Endothelial cell (in vitro differentiated cells): ENCODE measurements at regions not wholly inside any gene's neighbourhood (a gene's known extent, or its start where the extent isn't known, plus 50 kb on each side); places are given as distances from the start of the nearest gene placed in this dataset.

ENCODE experiments used
- DNase-seq: peaks from one replicate; pipeline ENCODE4 v3.0.0; 2021; ENCODE audit warnings: low spot score
- H3K27ac Mint-ChIP-seq: one replicate; pipeline ENCODE4 v1.8.0; 2021; ENCODE audit warnings: mixed read lengths, inconsistent platforms; ENCODE audit not compliant: unreplicated experiment
- H3K27me3 Mint-ChIP-seq: one replicate; pipeline ENCODE4 v1.8.0; 2021; ENCODE audit warnings: mild to moderate bottlenecking, moderate library complexity, mixed read lengths, inconsistent platforms; ENCODE audit not compliant: unreplicated experiment
- H3K36me3 Mint-ChIP-seq: one replicate; pipeline ENCODE4 v1.8.0; 2021; ENCODE audit warnings: mild to moderate bottlenecking, low read depth, mixed read lengths, inconsistent platforms; ENCODE audit not compliant: unreplicated experiment
- H3K4me1 Mint-ChIP-seq: one replicate; pipeline ENCODE4 v1.8.0; 2021; ENCODE audit warnings: mild to moderate bottlenecking, mixed read lengths, inconsistent platforms; ENCODE audit not compliant: unreplicated experiment
- H3K4me3 Mint-ChIP-seq: one replicate; pipeline ENCODE4 v1.8.0; 2021; ENCODE audit warnings: mild to moderate bottlenecking, mixed read lengths, inconsistent platforms; ENCODE audit not compliant: unreplicated experiment
- H3K9me3 Mint-ChIP-seq: one replicate; pipeline ENCODE4 v1.8.0; 2021; ENCODE audit warnings: mixed read lengths, inconsistent platforms; ENCODE audit not compliant: unreplicated experiment
- TF ChIP-seq, protein P1 (sequence below): fragments of 200-600 bp; sonication (generic); IDR thresholded peaks from one replicate; pipeline ENCODE4 v1.5.0; 2021; ENCODE audit warnings: antibody characterized with exemption; ENCODE audit not compliant: unreplicated experiment

DNA sequence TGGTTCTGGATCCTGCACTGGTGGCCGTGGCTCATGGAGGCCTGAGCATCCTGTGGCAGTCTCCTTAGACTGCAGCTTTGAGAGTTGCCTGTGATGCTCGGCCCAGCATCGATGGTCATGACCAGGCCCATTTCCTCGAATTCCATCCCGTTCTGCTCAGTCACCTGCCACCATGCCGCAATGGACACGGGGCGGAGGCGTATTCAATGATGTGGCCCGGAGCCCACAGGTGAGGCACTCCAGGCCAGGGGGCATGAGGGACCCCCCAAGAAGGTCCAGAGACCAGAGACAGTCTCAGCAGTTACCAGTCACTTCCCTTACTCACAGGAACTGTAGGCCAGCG lies 53.6 kb downstream of the SHANK2 start:
- Mint-ChIP-seq H3K27ac (no peak overlapping the region), H3K27me3 (no peaks in the 10 kb centered on the region), H3K9me3 (no peaks in the 10 kb centered on the region), H3K4me1 (no peaks in the 10 kb centered on the region), H3K36me3 (no peaks in the 10 kb centered on the region), H3K4me3 (no peak overlapping the region)
- TF ChIP-seq, protein P1, sequence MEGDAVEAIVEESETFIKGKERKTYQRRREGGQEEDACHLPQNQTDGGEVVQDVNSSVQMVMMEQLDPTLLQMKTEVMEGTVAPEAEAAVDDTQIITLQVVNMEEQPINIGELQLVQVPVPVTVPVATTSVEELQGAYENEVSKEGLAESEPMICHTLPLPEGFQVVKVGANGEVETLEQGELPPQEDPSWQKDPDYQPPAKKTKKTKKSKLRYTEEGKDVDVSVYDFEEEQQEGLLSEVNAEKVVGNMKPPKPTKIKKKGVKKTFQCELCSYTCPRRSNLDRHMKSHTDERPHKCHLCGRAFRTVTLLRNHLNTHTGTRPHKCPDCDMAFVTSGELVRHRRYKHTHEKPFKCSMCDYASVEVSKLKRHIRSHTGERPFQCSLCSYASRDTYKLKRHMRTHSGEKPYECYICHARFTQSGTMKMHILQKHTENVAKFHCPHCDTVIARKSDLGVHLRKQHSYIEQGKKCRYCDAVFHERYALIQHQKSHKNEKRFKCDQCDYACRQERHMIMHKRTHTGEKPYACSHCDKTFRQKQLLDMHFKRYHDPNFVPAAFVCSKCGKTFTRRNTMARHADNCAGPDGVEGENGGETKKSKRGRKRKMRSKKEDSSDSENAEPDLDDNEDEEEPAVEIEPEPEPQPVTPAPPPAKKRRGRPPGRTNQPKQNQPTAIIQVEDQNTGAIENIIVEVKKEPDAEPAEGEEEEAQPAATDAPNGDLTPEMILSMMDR = no peak
- no peak for DNase-seq

DNA sequence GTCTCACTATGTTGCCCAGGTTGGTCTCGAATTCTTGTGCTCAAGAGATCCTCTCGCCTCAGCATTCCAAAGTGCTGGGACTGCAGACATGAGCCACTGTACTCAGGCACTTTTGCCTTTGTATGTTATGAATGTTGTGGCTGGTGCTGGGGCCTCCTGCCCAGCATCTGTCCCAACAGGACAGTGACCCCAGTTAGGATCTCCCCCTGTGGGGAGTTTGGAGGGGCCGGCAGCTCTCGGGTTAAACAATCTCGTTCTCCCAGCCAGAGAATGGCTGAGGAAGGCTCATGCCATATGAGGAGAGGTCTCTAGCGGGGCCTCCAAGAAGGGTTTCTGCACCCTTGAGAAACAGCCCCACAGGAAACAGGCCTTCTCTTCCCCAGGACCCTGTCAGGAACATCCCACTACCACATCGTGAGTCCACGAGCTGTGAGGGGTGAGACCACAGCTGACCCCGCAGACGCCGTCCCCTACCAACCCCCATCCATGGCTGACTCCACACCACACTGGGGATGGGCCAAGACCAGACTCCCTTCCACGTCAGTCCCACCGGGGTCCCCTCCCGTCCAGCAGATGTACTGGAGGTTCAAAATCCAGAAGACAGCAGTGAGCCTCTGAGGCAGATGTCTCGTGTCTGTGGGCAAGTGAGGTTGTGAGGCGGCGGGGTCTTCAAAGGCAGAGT lies 54.1 kb downstream of the SHANK2 start:
- Mint-ChIP-seq H3K27me3 (peaks cover under 1% of the 10 kb centered on the region), H3K27ac (no peak overlapping the region)

DNA sequence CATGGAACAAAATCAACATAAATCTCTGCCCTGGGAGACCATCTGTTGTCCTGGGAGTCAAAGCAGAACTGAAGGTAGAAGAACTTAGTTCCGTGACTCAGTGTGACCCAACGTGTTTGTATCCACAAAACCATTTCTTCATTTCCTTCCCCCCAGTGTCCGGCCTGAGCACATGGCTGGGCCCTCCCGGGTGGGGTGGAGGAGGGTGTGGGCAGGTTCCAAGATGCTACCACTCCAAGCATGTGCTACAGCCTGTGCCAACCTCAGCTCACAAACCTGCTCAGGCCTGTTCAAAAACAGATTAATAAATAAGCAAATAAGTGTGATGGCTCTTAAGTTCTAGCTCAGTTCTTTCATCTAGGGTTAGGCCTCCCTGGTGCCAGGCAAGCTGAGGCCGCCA lies 55.3 kb downstream of the SHANK2 start:
- H3K27ac Mint-ChIP-seq = no peak overlapping the region
- no peak overlapping the region for H3K4me3 Mint-ChIP-seq
- H3K9me3 Mint-ChIP-seq = no peaks in the 10 kb centered on the region
- TF ChIP-seq, protein P1 = no peak
- no peaks in the 10 kb centered on the region for H3K4me1 Mint-ChIP-seq
- H3K27me3 Mint-ChIP-seq = peaks cover 4% of the 10 kb centered on the region
- no peak for DNase-seq
- no peaks in the 10 kb centered on the region for H3K36me3 Mint-ChIP-seq

More for the DNA sequence above, 54.1 kb downstream of the SHANK2 start:
- Mint-ChIP-seq H3K4me1 (no peaks in the 10 kb centered on the region), H3K36me3 (no peaks in the 10 kb centered on the region), H3K4me3 (no peak overlapping the region), H3K9me3 (no peaks in the 10 kb centered on the region)
- TF ChIP-seq, protein P1 = no peak
- no peak for DNase-seq

DNA sequence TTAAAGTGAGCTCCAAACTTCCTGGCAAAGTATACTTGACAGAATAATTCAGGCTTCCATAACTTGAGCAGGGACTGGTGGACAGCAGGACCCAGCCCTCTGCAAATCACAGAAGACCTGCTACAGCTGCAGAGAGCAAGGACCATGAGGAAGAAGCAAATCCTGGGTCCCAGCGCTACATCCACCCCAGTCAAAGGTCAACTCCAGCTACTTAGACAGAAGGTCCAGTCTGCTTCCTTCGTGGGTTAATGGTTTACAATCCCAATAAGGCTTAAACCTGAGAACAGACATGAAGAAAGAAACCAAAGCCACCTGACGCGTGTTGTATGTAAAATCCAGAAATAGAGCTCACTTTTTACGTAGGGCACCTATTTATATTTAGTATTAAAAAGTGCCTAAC lies 57.7 kb downstream of the SHANK2 start:
- Mint-ChIP-seq H3K4me1 (no peaks in the 10 kb centered on the region), H3K9me3 (no peaks in the 10 kb centered on the region), H3K27ac (no peak overlapping the region), H3K4me3 (no peak overlapping the region), H3K36me3 (no peaks in the 10 kb centered on the region), H3K27me3 (peaks cover 4% of the 10 kb centered on the region)
- DNase-seq = no peak
- TF ChIP-seq, protein P1 = no peak

DNA sequence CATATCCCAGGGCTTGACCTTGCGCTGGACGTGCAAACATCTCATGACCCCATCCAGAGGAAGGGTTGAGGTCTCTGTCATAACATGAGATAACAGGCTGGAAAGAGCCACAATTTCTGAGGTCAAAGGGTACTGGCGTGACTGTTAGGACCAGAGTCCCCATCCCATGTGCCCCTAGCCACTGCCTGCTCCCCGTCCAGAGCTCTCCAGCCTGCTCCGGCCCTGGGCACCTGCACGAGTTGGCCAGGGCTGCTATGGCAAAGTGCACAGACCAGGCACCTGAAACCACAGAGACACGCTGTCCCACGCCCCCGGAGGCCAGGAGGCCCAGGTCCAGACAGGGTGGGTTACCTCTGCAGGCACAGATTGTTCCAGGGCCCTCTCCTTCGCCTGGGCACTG lies 58.9 kb downstream of the SHANK2 start:
- Mint-ChIP-seq H3K4me1 (no peaks in the 10 kb centered on the region), H3K27ac (no peak overlapping the region), H3K27me3 (peaks cover 4% of the 10 kb centered on the region), H3K9me3 (no peaks in the 10 kb centered on the region), H3K4me3 (no peak overlapping the region), H3K36me3 (no peaks in the 10 kb centered on the region)
- no peak for DNase-seq
- TF ChIP-seq, protein P1 = no peak
